ENCODE measurements at regions not wholly inside any gene's neighbourhood (a gene's known extent, or its start where the extent isn't known, plus 50 kb on each side); places are given as distances from the start of the nearest gene placed in this dataset.
A peak's percentile ranks its signal among the peaks of the same experiment; 100 is the strongest.

DNA sequence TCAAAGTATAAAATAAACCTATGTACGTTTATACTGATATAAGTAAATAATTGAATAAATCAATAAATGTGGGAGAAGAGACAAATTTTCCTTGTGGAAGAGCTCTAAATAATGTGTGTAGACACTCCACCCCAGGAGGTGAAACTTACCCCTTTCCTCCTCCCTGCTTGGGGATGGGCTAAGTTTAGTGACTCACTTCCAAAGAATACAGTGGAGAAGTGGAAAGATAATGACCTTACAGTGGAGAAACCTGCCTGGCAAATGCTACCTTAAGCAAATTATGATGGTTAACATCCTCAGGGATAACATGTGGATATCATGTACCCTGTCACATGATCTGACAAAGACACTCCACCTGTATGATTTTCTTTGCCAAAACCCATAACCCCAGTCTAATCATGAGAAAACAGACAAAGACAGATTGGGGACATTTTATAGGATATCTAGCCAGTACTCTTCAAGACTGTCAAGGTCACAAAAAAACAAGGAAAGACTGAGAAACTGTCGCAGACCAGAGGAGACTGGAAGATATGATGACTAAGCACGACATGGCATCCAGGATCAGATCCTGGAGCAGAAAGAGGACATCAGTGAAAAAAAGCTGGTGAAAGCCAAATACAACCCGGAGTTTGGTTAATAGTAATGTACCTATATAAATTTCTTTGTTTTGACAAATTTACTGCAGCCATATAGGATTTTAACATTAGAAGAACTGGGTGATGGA lies 195.5 kb upstream of the PRDM1 start:
- DNase-seq (ENCODE audit: low spot score): no peak
- in situ Hi-C loops (cut with HindIII; ENCODE audit: low sequenced_read_pairs): no loop called here

DNA sequence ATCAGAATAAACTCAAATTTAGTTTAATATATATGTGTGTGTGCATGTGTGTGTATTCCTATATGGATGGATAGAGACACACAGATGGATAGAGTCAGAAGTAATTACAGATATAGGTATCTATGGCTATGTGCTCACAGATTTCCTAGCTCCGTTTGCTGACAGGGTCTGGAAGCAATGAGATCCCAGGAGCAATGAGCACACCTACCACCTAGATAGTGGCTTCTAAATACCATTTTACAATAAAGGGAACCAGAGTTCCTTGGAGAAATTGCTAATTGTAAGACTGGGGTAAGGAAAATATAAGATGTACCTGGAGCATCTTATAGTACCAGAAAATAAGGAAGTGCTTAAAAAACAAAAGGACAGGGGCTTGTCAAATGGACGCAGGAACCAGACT lies 196.2 kb upstream of the PRDM1 start:
- in situ Hi-C loops (cut with HindIII; ENCODE audit: low sequenced_read_pairs): no loop called here

DNA sequence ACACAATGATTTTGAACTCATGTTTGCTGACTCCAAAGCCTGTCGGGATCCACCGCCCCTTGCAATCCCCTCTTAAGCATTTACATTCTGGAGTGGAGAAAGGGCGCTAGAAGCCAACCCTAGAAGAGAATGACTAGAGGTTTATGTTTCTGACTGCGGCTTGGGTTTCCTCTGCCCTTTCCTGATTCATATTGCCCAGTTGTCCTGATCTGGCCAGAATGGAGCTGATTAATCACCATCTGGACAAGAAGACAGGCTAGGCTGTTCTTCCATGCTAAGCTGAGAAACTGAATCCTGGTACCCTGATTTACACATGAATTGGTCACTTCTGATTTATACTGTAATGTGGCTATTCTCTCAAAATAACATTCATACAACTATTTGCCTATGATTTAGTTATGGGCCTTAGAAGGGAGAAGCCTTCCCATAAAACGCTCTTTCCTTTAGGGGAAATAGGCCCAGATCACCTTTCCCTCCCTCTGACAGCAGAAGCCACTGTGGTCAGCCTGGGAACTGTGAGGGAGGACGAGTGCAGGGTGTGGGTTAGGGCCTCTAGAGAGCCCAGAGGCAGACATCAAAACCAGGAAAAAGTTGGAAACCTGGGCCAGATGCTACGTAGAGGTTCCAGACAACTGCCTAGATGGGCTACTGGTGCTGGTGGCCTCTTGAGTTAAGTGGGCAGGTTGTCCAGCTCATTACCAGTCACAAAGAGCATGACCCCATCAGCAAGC lies 199.2 kb upstream of the PRDM1 start:
- peak; percentile 43 for DNase-seq (ENCODE audit: low spot score)
- in situ Hi-C loops (cut with HindIII; ENCODE audit: low sequenced_read_pairs): no loop called here

More for the DNA sequence above, 196.2 kb upstream of the PRDM1 start:
- DNase-seq (ENCODE audit: low spot score): no peak

DNA sequence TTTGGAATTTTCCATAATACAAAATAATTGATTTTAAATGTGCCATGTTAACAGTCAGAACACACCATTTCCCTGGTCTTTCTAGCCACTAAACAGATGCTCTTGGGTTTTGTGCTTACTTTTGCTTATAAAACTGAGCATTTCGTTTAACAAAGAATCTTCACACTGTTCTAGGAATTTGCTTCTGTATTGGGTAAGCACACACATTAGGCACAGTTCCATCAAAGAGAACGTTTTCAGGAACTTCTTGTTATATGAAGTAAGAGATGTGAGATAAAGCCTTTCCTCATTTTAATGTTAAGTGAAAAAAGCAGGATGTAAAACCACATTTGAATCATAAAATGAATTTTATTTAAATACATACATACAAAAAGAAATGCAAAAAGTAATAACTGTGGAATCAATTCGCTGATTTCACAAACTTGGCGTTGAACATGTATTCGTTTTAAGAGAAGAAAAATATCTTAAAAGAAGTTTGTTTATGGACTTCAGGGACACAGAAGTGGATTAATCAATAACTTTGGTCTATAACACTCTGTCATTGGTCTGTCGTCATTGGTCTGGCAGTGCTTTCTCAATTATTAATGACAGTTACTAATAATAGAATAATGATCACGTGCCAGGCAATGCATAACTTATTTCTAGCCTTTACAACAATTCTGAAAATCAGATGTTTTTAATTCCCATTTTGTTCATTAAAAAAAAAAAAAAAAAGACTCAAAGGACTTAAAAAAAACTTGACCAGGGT lies 199.9 kb upstream of the PRDM1 start:
- DNase-seq (ENCODE audit: low spot score): no peak
- in situ Hi-C loops (cut with HindIII; ENCODE audit: low sequenced_read_pairs): no loop called here

DNA sequence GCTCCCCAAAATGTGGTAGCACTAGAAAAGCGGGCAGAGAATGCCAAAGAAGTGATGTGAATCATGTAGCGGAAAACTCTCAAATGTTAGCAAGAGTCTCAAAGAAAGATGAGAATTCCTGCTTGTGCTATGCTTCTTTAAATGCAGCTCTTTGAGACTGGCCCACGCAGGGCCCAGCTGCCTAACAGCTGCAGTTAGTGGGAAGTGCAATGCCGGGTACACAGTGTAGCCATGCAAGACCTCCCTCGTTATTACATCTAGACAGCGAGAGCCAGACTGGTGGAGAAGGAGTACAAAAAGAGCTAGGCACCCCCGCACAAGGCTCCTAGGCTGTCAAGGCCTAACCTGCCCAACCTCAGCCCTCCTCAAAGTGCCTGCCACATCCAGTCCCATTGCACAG lies 201.7 kb upstream of the PRDM1 start:
- DNase-seq (ENCODE audit: low spot score): no peak
- in situ Hi-C loops (cut with HindIII; ENCODE audit: low sequenced_read_pairs): no loop called here

DNA sequence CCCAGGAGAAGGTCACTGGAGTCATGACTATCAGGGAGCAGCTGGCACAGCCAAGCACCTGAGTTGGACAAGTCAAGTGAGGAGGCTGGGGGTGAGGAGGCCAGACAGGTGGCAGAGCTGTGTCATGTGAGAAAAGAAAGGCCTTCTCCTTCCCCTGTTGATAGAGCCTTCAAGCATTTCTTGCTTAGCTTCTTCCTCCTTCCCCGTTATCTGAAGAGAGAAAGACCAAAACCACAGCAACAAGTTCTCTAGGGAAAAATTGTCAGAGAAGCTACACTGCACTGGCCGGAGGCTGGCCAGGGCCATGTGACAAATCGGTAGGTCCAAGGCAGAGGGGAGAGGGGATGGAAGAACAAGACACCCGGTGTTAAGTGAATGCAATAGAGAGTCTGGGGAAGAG lies 202.1 kb upstream of the PRDM1 start:
- in situ Hi-C loops (cut with HindIII; ENCODE audit: low sequenced_read_pairs): no loop called here
- DNase-seq (ENCODE audit: low spot score): no peak

DNA sequence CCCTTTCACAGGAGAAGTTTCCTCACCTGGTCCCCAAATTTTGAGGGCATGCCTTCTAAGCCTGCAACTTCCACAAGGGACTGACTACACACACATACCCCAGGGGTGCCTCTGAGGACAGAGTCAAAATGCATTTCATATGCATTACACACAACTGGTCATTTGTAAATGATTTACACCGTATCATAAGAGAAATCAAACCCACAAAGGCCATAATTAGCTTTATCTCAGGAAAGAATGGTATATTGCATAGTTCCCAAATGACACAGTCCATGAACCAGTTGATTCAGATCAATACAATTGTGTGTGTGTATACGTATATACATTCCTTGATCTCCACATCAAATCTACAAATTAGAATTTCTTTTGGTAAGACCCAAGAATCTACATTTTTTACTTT lies 203.3 kb upstream of the PRDM1 start:
- no peak for DNase-seq (ENCODE audit: low spot score)
- in situ Hi-C loops (cut with HindIII; ENCODE audit: low sequenced_read_pairs): no loop called here

DNA sequence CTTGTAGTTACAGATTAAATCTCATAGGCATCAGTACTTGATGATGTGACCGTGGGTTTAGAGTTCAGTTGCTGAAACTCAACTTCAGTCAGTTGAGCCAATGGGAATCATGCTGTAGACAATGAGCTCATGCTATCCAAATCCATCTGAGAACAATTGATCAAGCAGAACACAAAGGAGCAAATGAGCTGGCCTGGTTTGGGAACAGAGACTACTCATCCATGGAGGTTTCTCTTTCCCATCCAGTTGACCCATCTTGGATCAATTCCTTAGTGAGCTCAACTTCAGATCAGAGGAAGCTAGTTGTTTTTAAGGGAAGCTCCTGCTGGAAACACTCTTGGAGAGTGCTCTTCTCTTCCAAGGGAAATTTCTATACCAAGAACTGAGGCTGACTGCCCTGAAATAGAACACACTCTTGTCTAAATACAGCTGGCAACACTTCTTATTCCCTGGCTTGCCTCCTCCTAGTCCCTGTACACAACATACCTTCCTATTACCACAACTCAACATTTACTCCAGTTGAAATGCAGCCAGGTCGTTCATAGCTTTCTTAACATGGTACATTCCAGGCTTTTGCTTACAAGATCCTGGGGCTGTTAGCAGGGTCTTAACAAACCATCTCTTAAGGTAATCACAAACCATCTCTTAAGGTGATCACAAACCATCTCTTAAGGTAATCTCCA lies 203.9 kb upstream of the PRDM1 start:
- in situ Hi-C loops (cut with HindIII; ENCODE audit: low sequenced_read_pairs): no loop called here
- no peak for DNase-seq (ENCODE audit: low spot score)

DNA sequence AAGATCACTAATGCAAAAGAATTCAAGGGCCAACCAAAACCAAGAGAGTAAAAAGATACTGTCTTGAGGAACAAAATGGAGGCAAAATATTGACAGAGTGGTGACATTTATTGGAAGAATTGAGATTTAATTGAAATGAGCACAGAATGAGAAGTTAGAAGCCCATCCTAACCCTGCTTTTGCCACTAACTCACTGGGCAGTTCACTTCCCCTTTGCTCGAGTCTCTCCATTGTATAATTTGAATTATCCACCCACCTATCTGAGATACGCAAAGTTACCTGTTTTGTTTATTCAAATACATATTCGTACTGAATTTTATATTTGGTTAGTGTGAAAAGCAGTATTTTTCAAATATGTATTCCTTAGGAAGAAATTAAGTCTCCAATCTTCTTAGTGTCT lies 204.5 kb upstream of the PRDM1 start:
- in situ Hi-C loops (cut with HindIII; ENCODE audit: low sequenced_read_pairs): no loop called here
- DNase-seq (ENCODE audit: low spot score): no peak

DNA sequence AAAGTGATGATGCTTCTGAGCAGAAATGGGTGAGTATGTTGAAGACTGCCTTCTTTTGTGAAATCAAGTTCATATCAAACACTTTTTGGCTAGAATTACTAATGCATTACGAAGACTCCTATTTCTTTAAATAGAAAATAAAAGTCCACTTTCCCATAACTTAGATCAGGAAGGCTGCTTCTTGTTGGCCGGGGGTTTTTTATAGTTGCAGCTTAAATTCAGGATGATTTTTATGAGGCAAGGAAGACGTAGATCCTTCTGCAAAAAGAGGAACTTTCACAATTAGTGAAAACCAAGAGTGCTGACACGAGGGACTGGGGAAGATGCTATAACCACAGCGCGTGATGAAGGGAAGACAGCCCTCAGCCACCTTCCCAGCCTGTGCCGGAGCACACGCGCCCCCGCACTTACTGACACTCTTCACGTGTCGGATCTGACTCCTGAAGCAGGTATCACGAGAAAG lies 206.1 kb upstream of the PRDM1 start:
- in situ Hi-C loops (cut with HindIII; ENCODE audit: low sequenced_read_pairs): no loop called here

DNA sequence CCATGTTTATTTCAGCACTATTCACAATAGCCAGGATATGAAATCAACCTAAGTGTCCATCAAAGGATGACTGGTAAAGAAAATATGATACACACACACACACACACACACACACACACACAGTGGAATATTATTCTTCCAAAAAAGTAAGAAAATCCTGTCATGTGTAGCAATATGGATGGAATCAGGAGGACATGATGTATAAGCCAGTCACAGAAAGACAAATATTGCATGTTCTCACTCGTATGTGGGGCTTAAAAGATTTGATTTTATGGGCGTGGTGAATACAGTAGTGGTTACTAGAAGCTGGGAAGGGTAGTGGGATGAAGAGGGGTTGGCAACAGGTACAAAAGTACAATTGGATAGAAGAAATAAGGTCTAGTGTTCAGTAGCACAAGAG lies 207.0 kb upstream of the PRDM1 start:
- in situ Hi-C loops (cut with HindIII; ENCODE audit: low sequenced_read_pairs): no loop called here

More for the DNA sequence above, 206.1 kb upstream of the PRDM1 start:
- DNase-seq (ENCODE audit: low spot score): no peak

DNA sequence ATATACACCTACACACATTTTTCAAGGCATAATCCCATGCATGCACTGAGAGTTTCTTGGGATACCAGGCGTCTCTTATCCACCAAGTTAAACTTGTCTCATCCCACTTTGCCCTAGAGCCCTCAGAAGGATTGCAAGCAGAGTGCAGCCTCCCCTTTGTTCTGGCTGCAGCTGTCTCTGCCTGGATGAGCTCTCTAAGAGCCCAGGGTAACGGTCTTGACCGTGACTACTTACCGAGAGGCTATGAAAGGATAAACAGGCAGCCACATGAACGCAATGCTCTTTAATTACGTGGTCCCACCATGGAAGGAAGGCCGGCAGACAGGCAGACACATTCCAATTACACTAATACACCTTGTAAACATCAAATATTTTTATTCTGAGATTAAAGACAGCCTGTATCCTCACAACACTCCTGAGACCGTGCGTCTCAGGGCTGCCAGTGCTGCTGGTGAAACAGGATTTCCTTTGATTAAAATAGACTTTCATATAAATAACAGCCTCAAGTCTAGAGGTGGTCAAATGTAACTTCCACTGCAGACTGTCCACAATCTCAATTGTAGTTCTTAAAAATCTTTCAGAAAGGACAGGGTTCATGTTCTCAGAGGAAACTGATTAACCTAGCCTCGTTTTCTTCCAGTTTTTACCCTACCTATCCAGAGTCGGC lies 210.0 kb upstream of the PRDM1 start:
- DNase-seq (ENCODE audit: low spot score): no peak
- in situ Hi-C loops (cut with HindIII; ENCODE audit: low sequenced_read_pairs): no loop called here

More for the DNA sequence above, 207.0 kb upstream of the PRDM1 start:
- DNase-seq (ENCODE audit: low spot score): no peak

DNA sequence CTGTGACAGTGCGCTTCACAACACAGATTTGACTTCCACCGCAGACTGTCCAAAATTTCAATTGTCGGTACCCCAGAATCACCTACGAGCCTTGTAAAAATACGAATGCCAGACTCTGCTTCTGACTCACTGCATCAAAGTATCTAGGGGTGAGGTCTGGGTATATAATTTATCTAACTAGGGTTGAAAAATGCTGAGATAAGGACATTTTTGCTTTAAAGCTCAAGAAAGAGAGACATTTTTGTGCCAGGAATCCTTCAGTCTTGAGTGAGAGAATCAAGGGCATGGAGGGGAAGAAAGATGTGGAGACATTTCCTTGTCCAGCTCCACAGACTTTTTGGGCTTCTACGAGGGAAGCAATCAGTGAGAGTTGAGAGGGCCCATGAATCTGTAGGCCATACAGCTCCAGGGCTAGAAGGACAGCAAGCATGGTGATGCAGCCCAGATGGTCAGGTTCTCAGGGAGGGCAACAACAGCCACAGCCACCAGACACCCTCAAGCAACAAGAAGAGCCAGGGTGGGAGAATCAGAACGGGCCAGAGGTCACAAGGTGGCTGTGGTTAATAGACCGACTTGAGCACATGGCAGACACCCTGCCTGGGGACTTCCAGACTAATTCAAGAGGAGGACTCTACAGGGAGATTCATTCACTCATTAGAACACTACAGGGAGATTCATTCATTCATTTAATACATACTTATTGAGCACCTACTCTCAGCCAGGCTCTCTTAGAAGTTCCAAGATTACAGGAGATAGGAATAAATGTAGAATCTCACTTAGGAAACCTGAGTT lies 211.1 kb upstream of the PRDM1 start:
- in situ Hi-C loops (cut with HindIII; ENCODE audit: low sequenced_read_pairs): no loop called here
- no peak for DNase-seq (ENCODE audit: low spot score)

DNA sequence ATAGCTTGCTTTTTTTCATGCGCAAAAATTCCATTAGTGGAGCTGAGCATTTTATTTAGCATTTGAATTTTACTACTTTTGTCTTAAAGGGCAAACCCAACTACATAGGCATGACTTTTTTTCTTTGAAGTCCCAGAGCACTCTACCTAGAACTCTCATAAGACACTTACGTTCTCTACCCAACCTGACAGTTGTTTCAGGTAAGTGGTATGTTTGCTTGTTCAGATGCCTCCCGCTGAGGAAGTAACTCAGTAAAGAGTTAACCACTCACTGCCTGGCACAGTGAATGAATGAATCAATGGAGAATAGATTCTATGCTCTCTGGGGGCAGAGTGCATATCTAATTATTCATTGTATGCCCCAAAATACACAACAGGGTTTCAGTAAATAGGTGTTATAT lies 212.3 kb upstream of the PRDM1 start:
- in situ Hi-C loops (cut with HindIII; ENCODE audit: low sequenced_read_pairs): no loop called here
- no peak for DNase-seq (ENCODE audit: low spot score)

DNA sequence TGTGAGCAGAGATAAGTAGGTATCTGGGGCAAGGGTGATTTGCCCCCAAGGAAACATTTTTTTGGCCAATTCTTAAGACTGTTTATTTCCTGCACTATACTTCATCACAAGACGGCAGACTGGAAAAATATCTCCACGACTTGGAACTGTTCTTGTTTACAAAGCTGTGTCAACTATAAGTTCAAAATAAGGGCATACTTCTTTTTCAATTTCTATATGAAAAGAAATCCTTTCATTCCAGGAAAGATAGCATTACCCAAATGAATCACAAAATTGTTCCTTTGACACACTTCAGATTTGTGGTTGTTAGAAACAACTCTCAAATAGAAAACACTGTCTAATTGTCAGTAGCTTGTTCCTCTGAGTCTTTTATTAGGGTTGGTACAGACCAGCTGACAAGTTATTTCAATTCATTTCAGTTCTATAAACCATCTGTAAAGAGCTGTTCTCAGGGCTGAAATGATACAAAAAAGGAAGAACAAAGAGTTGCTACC lies 212.9 kb upstream of the PRDM1 start:
- no peak for DNase-seq (ENCODE audit: low spot score)
- in situ Hi-C loops (cut with HindIII; ENCODE audit: low sequenced_read_pairs): no loop called here

DNA sequence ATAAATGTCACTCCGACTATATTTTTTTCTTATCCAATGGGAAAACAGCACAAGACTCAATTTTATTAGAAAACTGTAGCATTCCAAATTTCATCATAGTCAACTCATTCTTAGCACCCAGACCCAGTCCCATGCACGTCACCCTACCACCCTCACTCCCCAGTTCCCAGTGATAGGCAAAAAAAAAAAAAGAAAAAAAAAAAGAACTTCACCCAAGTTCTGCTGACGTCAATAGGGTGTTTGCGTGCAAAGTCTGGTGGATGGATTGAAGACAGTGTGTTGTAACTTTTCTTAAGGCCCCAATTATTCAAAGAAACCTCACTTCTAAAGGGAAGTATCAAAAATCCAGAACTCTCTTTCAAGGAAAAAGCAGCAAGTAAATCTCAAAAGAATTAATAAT lies 213.9 kb upstream of the PRDM1 start:
- in situ Hi-C loops (cut with HindIII; ENCODE audit: low sequenced_read_pairs): no loop called here

DNA sequence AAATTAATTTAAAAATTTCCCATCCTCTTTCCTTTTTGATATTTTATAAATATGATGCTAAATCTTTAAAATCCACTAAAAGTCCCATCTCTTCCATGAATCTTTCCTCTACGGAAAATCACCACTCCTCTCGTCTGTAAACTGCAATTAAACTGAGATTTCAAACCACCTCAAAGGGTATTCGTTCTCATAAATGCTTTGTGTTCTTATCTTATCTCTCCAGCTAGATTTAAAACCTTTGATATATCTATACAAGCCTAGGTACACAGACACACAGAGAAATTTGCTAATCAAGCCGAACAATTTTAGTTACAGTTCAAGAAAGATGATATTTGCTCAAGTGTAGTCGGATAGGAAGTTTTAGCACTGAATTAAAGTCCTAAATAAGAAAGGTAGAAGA lies 214.6 kb upstream of the PRDM1 start:
- no peak for DNase-seq (ENCODE audit: low spot score)
- in situ Hi-C loops (cut with HindIII; ENCODE audit: low sequenced_read_pairs): no loop called here

More for the DNA sequence above, 213.9 kb upstream of the PRDM1 start:
- DNase-seq (ENCODE audit: low spot score): no peak

DNA sequence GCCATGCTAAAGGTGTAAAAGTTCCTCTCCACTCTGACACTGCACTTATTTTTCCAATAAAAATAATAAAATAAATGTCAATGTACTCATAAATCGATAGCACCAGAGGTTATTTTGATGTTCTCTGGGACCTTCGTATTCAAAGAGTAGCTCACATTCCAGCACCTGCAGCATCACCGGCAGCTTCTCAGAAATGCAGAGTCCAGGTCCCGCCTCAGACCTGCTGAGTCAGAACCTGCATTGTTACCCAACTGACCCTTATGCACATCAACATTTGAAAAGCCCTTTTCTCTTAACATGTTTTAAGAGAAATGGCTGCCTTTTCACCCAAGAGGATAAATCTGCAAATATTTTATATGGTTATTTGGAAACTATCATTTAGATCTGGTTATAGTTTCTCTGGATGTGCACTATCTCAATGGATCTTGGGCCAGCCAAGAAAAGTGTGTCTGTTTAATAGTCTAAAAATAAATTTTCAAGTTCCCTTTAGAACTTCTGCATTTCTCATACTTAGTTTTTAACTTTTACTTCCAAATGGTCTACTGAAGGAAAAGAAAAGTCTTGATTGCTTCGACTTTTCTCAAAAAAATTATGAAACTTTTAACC lies 216.2 kb upstream of the PRDM1 start:
- in situ Hi-C loops (cut with HindIII; ENCODE audit: low sequenced_read_pairs): no loop called here
- DNase-seq (ENCODE audit: low spot score): no peak
